Stimulated activated CD8-positive, alpha-beta memory T cell treated with anti-CD3 and anti-CD28 coated beads, Interleukin-2, amount 100 ng/mL, for 1 hour (primary cell): ENCODE measurements at regions not wholly inside any gene's neighbourhood (a gene's known extent, or its start where the extent isn't known, plus 50 kb on each side); places are given as distances from the start of the nearest gene placed in this dataset.

Experiments used
- DNase-seq, 2 donors: peaks; one replicate each; pipeline ENCODE4 v3.0.0-alpha.2; 2020; ENCODE audit warnings: low read depth in 2 of 2

DNA sequence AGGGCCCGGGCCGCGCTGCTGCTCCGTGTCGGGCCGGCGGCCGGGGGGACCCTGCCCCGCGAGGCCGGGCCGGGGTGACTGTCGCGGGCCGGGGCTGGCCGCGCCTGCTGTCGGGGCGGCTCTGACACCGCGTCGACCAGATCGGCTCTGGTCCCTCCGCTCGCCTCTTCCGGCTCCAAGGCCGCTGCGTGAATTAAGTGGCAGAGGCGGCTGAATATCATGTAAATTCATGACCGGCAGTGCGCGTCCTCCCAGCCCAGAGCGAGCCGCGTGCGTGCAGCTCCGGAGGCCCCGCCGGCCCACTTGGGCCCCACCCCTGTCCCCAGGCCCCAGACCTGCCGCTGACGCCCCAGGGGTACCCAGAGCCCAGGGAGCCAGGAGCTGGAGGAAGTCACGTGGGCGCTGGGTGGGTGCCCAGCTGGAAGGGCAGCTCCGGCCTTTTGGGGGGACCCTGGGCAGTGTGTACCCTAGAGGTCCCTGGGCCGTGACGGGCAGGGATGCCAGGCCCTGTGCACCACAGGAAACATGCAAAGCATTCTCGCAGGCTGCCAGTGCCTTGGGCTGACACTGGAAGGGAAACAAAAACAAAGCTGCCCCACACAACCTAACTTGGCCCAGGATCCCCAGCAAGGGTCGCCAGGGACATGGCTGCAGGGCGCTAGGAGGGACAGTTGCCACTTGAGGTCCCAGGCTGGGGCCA, 584.0 kb upstream of the MKI67 start:
- DNase-seq: no peak

DNA sequence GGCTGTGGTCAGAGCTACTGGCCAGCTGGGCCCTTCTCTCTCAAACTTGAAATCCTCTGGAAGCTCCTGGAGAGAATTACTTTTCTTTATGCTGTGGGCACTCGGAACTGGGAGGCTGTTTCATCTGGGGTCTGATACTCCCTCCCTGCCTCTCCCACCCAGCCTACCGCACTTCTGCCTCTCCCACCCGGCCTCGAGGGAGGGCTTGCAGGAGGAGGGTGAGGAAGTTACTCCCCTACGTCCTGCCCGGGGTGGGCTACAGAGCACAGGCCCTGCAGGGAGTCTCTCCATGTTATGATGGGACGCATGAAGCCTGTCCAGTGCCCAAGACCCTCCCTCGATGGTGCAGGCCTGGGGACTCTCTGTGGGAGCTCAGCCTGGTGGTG, 584.6 kb upstream of the MKI67 start:
- DNase-seq: no peak

DNA sequence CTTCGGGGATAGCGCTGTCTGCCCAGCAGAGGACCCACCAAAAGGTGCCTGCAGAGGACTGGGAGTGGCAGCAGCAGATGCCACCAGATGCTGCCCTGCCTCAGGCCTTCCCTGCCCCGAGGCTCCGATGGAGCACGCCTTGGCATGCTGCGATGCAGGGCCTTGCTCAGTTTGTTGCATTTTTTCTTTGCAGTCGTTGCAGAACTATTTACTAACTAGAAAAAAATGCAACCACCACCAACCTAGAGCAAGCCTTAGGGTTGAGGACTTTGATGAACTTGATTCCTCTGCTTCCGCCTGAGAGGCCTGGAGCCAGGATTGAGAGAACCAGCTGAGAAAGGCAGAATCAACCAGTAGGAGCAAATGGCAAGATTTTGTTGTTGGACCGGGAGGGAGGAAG, 585.6 kb upstream of the MKI67 start:
- DNase-seq: no peak

DNA sequence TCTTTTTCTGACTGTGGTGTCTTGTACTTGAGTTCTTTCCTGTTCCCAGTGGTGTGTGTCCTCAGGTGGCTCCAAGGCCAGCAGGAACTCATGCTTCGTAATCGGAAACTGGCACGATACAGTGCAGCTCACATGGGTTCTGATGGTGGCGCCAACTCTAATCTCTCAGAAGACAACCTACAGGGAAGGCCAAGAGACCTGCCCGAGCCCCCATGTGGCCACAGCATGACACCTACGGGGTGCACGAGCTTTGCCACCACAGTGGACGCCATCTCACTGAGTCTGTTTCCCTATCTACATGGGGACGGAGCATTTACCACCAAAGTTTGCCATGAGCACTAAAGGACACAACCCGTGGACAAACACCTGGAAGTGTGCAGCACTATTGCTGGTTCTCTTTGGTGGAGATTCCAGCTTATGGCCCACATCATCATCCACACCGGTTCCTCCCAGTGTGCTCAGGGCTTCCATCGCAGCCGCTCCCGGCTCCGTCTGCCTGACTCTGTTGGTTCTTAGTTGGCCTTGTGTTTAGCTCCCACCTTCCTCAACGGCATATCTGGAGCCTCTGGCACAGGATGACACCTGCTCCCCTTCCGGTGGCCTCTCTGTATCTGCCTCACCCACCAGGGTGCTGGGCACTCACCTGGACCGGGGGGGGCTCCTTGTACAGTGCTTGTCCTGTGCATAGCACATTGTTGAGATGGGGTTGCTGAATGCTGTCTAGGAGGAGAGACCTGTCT, 586.6 kb upstream of the MKI67 start:
- DNase-seq: no peak

DNA sequence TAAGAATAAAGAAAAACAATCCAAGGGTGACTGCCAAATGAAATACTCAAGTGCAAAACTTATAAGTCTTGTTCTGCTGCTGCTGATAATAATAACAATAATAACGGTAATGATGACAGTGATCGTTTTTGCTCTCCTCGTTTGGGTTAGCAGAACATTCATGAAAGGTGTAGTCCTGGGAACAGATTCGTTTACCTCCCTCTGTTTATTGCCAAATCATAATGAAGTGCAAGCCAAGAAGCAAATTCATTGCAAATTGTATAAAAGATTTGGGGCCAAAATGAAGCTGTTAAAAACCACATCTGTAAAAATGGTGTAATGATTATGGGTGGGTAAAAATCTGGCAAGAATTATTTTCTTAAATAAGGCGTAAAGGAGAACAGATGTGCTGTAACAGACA, 587.2 kb upstream of the MKI67 start:
- no peak for DNase-seq

DNA sequence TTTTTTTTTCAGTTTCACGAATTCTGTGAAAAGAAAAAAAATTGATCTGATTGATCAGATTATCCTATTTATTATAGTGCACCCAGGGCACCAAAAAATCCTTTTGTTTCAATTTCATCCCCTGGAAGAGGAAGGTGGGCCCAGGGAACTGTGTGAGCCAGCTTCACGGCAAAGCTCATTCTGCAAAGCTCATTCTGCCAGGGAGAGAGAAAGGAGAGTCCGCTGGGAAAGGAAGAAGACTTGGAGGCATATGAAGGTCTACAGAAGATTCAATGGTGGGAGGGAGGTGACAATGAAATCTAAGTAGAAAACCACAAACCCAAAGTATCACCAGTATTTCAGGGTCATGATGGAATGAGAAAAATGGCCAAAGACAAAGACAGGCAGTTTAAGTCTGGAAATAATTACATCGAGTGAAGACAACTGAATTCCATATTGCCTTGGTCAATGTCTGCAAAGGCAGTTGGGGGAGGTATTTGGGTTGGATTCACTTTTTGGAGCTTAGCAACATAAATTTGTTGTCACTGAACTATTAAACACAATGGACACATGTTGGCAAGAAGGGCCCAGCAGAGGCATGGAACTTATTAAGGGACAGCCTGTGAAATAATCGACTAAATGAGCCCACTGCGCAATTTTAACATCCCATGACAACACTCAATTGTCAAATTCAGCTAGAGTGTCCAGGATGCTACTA, 587.8 kb upstream of the MKI67 start:
- DNase-seq: no peak

DNA sequence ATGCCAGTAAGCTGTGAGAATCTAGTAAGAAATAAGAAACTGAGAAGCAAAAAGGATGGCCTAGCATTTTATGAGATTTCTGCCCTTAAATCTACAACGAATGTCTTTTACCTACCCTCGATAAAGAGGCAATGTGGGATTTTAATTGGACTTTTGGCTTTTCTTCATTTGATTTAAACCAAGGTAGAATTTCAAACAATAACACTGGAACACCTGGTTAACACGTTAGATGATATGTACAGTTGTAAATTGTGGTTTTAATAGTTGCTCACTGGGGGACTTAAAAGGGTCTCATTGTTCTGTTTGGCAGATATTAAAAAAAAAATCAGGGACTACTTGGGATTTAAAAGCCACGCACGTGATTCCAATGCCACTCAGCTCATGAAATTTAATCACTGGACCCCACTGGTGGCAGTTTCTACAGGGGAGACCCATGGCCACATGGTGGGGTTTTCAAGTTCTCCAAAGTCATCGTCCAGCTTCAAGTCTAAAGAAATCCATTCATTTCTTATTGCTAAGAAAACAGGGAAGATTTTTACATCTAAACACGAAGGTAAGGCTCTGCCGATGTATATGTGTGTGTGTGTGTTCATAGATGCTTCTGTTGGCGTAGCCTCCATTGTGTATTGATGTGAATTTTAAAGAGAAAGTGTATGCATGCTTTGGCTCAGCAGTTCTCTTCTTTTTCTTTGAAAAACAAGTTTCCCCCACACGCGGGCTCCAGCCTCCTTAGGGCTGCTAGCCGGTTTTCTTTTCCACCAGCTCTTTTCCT, 588.6 kb upstream of the MKI67 start:
- no peak for DNase-seq

DNA sequence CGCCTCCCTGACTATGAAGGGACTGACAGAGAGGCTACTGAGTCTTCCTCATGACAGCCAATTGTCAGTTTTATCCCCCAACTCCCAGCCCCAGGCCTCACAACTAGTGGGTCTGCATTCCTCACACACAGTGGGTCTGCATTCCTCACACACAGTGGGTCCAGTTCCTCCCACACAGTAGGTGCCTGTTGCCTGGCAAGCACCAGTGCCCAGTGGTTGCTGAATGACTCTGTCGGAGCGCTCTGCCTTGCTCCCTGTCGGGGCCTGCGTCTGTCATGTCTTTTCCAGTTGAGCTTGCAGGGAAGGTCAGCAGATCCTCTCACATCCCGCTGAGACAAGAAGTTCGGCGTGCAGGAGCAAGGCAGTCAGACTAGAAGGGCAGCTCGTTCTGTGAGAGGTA, 590.0 kb upstream of the MKI67 start:
- no peak for DNase-seq

DNA sequence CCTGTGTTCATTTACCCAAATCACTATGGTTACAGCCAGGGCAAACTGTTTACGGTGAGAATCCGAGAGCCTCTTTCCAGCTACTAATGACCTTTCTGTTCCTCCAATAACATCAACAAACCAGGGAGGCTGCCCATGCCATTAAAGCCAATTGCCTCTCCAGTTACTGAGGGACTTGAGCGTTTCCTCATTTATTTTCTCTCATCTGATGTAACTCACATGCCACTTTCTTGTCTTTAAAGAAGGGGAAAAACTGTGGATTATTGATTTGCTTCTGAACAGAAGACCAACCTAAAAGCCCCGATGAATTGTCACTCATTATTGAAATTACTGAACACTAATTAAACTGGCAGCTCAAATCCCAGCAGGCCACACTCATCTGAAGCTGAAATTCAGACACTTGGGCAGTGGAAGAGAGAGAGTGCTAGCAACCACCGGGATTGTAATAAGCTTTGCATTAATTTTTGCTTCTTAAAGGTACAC, 595.8 kb upstream of the MKI67 start:
- DNase-seq: no peak

DNA sequence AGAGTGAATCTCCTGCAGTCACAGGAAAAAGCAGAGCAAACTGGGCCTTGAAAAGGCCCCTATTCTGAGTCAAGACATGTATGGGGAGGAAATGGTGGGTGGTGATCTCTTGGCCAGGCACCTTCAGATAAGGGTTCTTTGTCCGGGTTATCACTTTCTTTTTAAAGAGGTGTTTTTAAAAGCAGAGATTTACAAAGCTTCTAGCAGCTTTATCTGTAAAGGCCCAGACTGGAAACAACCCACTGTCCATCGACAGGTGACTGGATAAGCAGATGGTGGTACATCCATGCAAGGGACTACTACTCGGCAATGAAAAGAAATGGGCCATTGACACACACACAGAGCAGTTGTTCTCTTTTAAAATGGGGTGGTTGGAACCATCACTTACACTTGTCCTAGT, 596.7 kb upstream of the MKI67 start:
- no peak for DNase-seq

DNA sequence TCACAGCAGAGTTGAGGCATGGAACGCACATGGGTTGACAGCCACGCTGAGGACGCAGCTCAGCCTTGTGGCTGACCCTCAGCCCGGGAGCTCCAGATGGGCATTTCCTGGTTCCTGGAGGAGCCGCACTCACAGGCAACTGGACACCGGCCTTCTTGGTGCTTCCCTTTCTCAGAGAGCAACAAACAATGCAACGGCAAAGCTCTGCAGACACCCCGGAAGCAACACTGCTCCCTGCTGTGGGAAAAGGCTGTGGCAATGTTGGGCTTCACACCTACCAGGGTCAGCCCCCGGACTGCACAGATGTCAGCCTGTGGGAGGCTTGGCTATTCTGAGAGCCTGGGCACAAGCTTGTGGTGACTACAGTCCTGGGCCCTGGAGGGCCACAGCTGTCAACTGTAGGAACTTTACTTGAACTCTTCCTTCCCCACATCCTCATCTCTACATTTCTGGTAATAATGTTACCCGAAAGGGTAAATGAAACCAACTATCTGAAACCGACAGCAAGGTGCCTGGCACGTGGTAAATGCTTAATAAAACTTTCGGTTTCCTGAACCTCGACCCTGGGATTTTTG, 597.5 kb upstream of the MKI67 start:
- no peak for DNase-seq

DNA sequence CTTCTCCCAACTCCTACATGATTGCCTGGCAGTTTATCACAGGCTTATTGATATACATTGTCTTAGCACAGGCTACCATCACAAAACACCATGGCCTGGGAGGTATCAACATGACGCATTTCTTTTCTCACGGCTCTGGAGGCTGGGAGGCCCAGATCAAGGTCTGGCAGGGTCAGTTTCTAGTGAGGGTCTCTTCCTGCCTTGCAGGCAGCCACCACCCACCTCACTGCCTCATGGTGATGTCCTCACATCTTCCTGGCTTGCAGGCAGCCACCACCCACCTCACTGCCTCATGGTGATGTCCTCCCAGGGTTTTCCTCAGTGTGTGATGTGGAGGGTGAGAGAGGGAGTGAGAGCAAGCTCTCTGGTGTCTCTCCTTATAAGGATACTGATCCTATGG, 599.3 kb upstream of the MKI67 start:
- no peak for DNase-seq

DNA sequence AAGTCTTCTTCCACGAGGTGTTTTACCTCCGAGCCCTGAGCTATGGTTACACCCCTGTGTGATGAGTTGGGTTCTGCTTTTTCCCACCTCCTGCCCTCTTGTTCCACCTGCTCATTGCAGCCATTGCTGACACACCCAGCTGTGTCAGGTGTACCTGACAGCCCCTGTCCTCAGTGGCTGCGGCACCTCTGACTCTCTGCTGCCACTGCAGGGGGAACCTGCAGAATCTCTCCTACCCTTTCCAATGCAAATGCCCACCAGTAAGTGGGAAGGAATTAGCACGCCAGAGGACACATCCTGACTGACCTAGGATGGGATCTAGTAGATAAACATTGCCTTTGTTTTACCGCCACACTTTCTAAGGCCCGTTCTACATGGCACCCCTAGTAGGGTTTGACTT, 600.9 kb upstream of the MKI67 start:
- DNase-seq: no peak

DNA sequence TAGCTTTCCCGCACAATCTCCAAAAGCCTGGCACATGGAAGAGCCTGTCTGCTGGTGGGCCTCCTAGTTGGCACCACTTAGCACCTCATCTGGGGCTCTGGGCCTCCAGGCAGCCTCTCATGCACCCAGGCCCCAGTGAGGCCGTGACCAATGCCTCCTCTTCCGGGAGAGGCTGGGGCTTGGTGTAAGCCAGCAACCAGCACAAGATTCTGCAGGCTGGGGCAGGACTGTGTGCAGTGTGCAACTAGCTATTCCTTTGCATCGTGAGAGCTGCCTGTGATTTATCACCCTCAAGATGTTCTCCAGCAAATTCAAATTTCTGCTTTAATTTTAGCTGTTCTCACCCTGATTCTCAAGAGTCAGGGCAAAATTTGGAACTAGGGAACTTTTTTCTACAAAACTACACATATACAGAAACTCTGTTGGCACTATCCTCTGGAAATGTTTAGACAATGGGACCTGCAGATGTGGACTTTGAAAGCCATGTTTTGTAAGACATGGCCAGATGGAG, 603.7 kb upstream of the MKI67 start:
- DNase-seq: no peak

DNA sequence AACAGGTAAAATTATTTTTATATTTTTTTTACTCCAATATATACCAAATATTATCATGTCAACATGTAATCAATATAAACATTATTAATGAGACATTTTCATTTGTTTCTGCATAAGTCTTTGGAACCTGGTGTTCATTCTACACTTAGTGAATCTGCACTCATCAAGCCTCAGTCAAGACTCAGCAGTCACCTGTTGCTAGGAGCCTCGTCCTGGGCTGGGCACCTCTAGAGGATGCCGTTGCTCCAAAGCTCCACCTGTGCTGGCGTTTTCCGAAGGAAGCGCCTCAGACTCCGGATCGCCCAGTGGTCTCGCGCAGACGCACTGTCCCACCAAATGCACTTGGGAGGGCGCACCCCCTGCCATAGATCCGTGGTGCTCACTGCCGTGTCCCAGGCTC, 604.7 kb upstream of the MKI67 start:
- DNase-seq: no peak

DNA sequence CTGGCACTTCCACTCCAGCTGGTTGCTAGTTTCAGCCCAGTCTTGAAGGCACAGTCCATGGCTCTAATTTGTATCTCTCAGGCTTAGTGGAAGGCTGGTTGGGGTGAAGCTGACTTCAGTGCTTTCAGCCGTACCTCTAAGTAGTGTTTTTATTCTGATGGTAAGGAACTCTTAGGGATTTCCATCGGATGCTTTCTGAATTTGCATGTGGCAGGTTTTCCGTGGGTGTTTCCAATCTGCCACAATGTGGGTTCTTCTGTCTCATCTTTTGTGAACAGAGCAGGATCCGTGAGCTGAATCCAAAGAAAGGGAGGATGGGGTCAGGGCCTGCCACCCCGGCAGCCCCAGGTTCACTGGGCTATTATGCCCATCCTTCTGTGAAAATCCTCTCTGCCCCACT, 607.9 kb upstream of the MKI67 start:
- no peak for DNase-seq

DNA sequence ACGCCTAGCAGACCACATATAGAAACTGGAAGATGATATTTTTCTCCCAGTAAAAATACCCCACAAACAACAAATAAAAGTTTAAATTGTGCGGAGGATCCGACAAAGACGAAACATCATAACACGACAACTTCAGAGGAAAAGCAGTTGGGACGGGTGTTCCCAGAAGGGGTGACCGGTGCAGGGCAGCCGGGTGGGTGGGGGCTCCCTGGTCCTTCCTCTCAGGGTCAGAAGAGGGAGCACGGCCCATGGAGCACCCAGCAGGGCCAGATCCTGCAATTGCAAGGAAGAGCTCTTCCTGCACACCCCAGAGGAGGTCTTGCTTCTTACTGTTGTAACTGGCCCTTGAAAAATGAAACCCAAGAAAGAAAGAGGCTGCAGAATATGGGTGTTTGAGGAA, 608.5 kb upstream of the MKI67 start:
- DNase-seq: no peak

DNA sequence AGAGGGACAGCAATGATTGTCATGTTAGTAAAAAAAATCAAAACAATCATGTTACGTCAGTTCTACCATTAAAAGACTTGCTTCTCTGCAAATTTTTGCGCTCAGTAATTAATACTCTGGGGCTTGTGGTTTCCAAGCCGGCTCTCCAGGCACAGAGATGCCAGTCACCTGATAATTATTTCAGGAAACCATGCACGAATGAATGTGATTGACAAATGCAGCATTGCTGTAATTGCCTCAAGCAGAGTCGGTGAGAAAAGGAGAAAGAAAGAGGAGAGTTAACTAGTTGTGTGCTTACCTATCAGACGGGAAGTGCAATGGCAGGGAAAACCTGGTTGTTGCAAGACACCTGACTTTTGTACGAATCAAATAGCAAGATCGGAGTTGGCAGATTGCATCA, 609.8 kb upstream of the MKI67 start:
- DNase-seq: no peak

DNA sequence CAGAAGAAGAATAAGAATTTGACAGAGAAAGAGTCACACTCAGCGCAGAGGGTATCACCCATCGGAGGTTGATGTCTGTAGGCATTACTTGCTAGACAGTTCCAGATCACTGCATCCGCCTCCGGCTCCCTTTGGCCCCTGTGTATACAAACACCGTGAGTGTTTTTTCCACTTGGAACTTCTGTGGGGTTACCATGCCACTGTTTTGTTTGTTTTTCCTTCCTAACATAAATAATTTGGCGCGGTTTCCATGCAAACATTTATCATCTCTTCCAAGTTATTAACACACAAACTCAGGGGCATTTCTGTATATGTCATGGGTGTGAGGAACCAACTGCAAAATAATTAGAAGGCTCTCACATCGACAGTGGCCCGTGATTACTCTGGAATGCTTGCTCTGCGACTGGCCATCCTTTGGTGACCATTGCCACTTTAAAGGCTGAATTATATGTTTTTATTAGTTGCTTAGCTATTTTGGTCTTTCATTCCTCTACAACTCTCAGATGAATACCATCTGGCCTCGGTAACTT, 612.2 kb upstream of the MKI67 start:
- no peak for DNase-seq

DNA sequence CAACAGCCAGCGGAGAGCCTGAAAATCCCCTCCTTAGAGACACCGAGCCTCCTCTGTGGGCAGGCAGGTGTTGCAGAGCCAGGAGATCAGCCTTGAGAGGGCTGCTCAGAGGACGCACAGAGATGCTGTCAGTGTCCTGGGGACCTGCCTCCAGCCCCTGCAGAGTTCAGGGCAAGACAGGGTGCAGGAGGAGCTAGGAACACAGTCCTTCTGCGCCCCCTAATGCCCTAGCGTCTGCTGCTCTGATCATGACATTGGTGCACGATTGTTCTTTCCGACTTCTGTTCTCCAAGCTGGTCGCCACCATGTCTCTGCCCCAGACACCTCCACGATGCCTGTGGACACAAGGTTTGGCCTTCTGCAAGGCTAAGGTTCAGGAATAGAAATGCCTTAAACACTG, 613.7 kb upstream of the MKI67 start:
- no peak for DNase-seq

DNA sequence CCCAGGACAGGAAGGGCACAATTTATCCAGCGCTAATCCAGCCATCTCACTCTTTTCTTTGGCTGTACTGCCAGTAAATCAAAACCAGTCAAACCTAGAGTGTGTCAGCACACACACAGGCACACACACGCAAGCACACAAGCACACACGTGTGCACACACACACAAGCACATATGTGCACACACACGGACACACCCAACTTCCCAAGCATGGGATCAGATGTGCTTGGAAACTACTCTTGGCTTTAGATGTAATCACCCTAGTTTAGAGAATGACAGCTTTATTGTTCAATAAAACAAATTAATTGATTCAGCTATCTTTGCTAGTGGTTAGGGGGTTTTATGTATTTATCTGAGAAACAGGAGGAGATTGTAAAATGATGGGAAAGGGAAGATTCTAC, 615.0 kb upstream of the MKI67 start:
- DNase-seq: no peak
